ENCODE measurements at regions not wholly inside any gene's neighbourhood (a gene's known extent, or its start where the extent isn't known, plus 50 kb on each side); places are given as distances from the start of the nearest gene placed in this dataset.

- no peak for ATAC-seq
- H3K4me3 Mint-ChIP-seq, result no peak overlapping the region
- no peak for DNase-seq
- peaks cover 10% of the 10 kb centered on the region for H3K4me1 Mint-ChIP-seq
- no peak overlapping the region for H3K27ac Mint-ChIP-seq
- H3K9me3 Mint-ChIP-seq, result peaks cover 7% of the 10 kb centered on the region in 2 donors
- H3K27me3 Mint-ChIP-seq, result no peaks in the 10 kb centered on the region
Observed at GRCh38 chr12:107284692-107285091, 191.3 kb upstream of the CRY1 start.

- DNase-seq, result peak; percentile 17 to 64
- Mint-ChIP-seq H3K9me3 (peaks cover 7% of the 10 kb centered on the region in 2 donors), H3K4me1 (peaks cover 10% of the 10 kb centered on the region), H3K27me3 (no peaks in the 10 kb centered on the region), H3K4me3 (peak overlapping the region in 1 of 2 donors; percentile 22), H3K27ac (peak overlapping the region; percentile 79 to 86)
- ATAC-seq, result peak; percentile 98
Observed at GRCh38 chr12:107287436-107288413, 194.4 kb upstream of the CRY1 start.

GRCh38 chr12:107288414-107289127, 195.2 kb upstream of the CRY1 start:
- Mint-ChIP-seq H3K27ac (no peak overlapping the region), H3K27me3 (no peaks in the 10 kb centered on the region), H3K4me1 (peaks cover 10% of the 10 kb centered on the region), H3K4me3 (no peak overlapping the region), H3K9me3 (peaks cover 2 to 3% of the 10 kb centered on the region in 2 donors)
- DNase-seq (no peak), ATAC-seq (no peak)

- Mint-ChIP-seq H3K4me1 (peaks cover 10% of the 10 kb centered on the region), H3K27me3 (no peaks in the 10 kb centered on the region), H3K27ac (no peak overlapping the region), H3K9me3 (no peaks in the 10 kb centered on the region), H3K4me3 (no peak overlapping the region)
- ATAC-seq (no peak), DNase-seq (no peak)
Observed at GRCh38 chr12:107291018-107291417, 197.7 kb upstream of the CRY1 start.

GRCh38 chr12:107296681-107297089, 203.3 kb upstream of the CRY1 start:
- Mint-ChIP-seq H3K27ac (no peak overlapping the region), H3K27me3 (no peaks in the 10 kb centered on the region), H3K4me3 (no peak overlapping the region), H3K9me3 (no peaks in the 10 kb centered on the region), H3K4me1 (peaks cover 6% of the 10 kb centered on the region)
- DNase-seq (no peak), ATAC-seq (no peak)

- no peak overlapping the region for H3K4me3 Mint-ChIP-seq
- DNase-seq, result no peak
Observed at GRCh38 chr12:107302649-107303341, 209.4 kb upstream of the CRY1 start.

GRCh38 chr12:107304588-107305532, 211.5 kb upstream of the CRY1 start:
- Mint-ChIP-seq H3K9me3 (no peaks in the 10 kb centered on the region), H3K4me1 (peaks cover 23% of the 10 kb centered on the region), H3K27me3 (no peaks in the 10 kb centered on the region), H3K4me3 (no peak overlapping the region), H3K27ac (no peak overlapping the region)
- ATAC-seq, result no peak
- no peak for DNase-seq

More at GRCh38 chr12:107302649-107303341, 209.4 kb upstream of the CRY1 start:
- no peak for ATAC-seq
- H3K9me3 Mint-ChIP-seq, result no peaks in the 10 kb centered on the region
- H3K27me3 Mint-ChIP-seq, result no peaks in the 10 kb centered on the region
- no peak overlapping the region for H3K27ac Mint-ChIP-seq
- peaks cover 10% of the 10 kb centered on the region for H3K4me1 Mint-ChIP-seq

- H3K27ac Mint-ChIP-seq, result no peak overlapping the region
- DNase-seq (no peak), ATAC-seq (no peak)
- no peaks in the 10 kb centered on the region for H3K9me3 Mint-ChIP-seq
- H3K4me3 Mint-ChIP-seq, result no peak overlapping the region
- peaks cover 23% of the 10 kb centered on the region for H3K4me1 Mint-ChIP-seq
- no peaks in the 10 kb centered on the region for H3K27me3 Mint-ChIP-seq
Observed at GRCh38 chr12:107306141-107306659, 212.9 kb upstream of the CRY1 start.

- Mint-ChIP-seq H3K27me3 (no peaks in the 10 kb centered on the region), H3K27ac (no peak overlapping the region), H3K9me3 (no peaks in the 10 kb centered on the region), H3K4me1 (peaks cover 15% of the 10 kb centered on the region), H3K4me3 (no peak overlapping the region)
- ATAC-seq, result no peak
- DNase-seq, result no peak
Observed at GRCh38 chr12:107308310-107308709, 215.0 kb upstream of the CRY1 start.

GRCh38 chr12:107309020-107309419, 215.7 kb upstream of the CRY1 start:
- DNase-seq (no peak), ATAC-seq (peak; percentile 45)
- Mint-ChIP-seq H3K9me3 (no peaks in the 10 kb centered on the region), H3K4me1 (peaks cover 19% of the 10 kb centered on the region), H3K27ac (no peak overlapping the region), H3K27me3 (no peaks in the 10 kb centered on the region), H3K4me3 (peak overlapping the region in 1 of 2 donors; percentile 8)

- no peak overlapping the region for H3K4me3 Mint-ChIP-seq
- DNase-seq, result no peak
- H3K4me1 Mint-ChIP-seq, result peaks cover 19% of the 10 kb centered on the region
- H3K27ac Mint-ChIP-seq, result no peak overlapping the region
- H3K9me3 Mint-ChIP-seq, result no peaks in the 10 kb centered on the region
- ATAC-seq, result no peak
- H3K27me3 Mint-ChIP-seq, result no peaks in the 10 kb centered on the region
Observed at GRCh38 chr12:107310621-107311020, 217.3 kb upstream of the CRY1 start.

- H3K9me3 Mint-ChIP-seq, result no peaks in the 10 kb centered on the region
- peaks cover 19% of the 10 kb centered on the region for H3K4me1 Mint-ChIP-seq
- ATAC-seq (no peak), DNase-seq (no peak)
- no peak overlapping the region for H3K4me3 Mint-ChIP-seq
- H3K27ac Mint-ChIP-seq, result peak overlapping the region in 1 of 2 donors; percentile 15
- H3K27me3 Mint-ChIP-seq, result no peaks in the 10 kb centered on the region
Observed at GRCh38 chr12:107311682-107312081, 218.3 kb upstream of the CRY1 start.

- peak overlapping the region in 1 of 2 donors; percentile 59 for H3K27ac Mint-ChIP-seq
- peak overlapping the region; percentile 95 to 97 for H3K4me3 Mint-ChIP-seq
- H3K27me3 Mint-ChIP-seq, result no peaks in the 10 kb centered on the region
- H3K9me3 Mint-ChIP-seq, result no peaks in the 10 kb centered on the region
- peaks cover 39% of the 10 kb centered on the region for H3K4me1 Mint-ChIP-seq
- peak; percentile 86 to 91 for DNase-seq
- ATAC-seq, result peak; percentile 67
Observed at GRCh38 chr12:107317751-107318555, 224.6 kb upstream of the CRY1 start.

GRCh38 chr12:107318556-107318805, 225.1 kb upstream of the CRY1 start:
- H3K4me1 Mint-ChIP-seq, result peaks cover 40% of the 10 kb centered on the region
- DNase-seq, result no peak
- ATAC-seq, result no peak
- H3K27ac Mint-ChIP-seq, result peak overlapping the region; percentile 59 to 77
- no peaks in the 10 kb centered on the region for H3K27me3 Mint-ChIP-seq
- H3K4me3 Mint-ChIP-seq, result peak overlapping the region; percentile 95 to 97
- no peaks in the 10 kb centered on the region for H3K9me3 Mint-ChIP-seq

All from stimulated activated naive CD8-positive, alpha-beta T cell treated with anti-CD3 and anti-CD28 coated beads, Interleukin-15, amount 100 ng/mL, for 72 hours (primary cell).